ENCODE measurements at regions not wholly inside any gene's neighbourhood (a gene's known extent, or its start where the extent isn't known, plus 50 kb on each side); places are given as distances from the start of the nearest gene placed in this dataset.

- DNase-seq, result no peak
- no peaks in the 10 kb centered on the region for H3K36me3 ChIP-seq (ENCODE audit: control insufficient read depth, insufficient read depth, low read length)
- no peak for TF ChIP-seq CTCF (conservative IDR thresholded peaks at IDR 0.05)
- H3K27ac Mint-ChIP-seq, result no peak overlapping the region
- no peak overlapping the region for H3K4me3 Mint-ChIP-seq
- no peaks in the 10 kb centered on the region for H3K27me3 Mint-ChIP-seq (ENCODE audit: insufficient read depth)
- H3K9ac ChIP-seq (ENCODE audit: extremely low read depth, low read length, poor library complexity, severe bottlenecking), result no peak overlapping the region
- no peak overlapping the region for H3K27ac ChIP-seq (ENCODE audit: low read depth, low read length)
- no peaks in the 10 kb centered on the region for H3K9me3 Mint-ChIP-seq
- no peak overlapping the region for H3K4me3 ChIP-seq (ENCODE audit: low read length)
- H3K4me1 ChIP-seq (ENCODE audit: control insufficient read depth, insufficient read depth, low read length), result no peaks in the 10 kb centered on the region
- H3K36me3 Mint-ChIP-seq (ENCODE audit: low read depth), result no peaks in the 10 kb centered on the region
- H3K4me1 Mint-ChIP-seq, result peaks cover 3% of the 10 kb centered on the region
- H3K27me3 ChIP-seq (ENCODE audit: control insufficient read depth, insufficient read depth, low read length, poor library complexity, severe bottlenecking), result no peaks in the 10 kb centered on the region
- H3K9me3 ChIP-seq (ENCODE audit: control insufficient read depth, low read length), result no peaks in the 10 kb centered on the region
Observed at GRCh38 chr14:58876608-58877007, 238.8 kb downstream of the DACT1 start.

- Histone ChIP-seq H3K36me3 (ENCODE audit: control insufficient read depth, insufficient read depth, low read length) (no peaks in the 10 kb centered on the region), H3K27ac (ENCODE audit: low read depth, low read length) (no peak overlapping the region), H3K4me3 (ENCODE audit: low read length) (no peak overlapping the region), H3K4me1 (ENCODE audit: control insufficient read depth, insufficient read depth, low read length) (no peaks in the 10 kb centered on the region), H3K9ac (ENCODE audit: extremely low read depth, low read length, poor library complexity, severe bottlenecking) (no peak overlapping the region), H3K27me3 (ENCODE audit: control insufficient read depth, insufficient read depth, low read length, poor library complexity, severe bottlenecking) (no peaks in the 10 kb centered on the region), H3K9me3 (ENCODE audit: control insufficient read depth, low read length) (no peaks in the 10 kb centered on the region)
- Mint-ChIP-seq H3K9me3 (no peaks in the 10 kb centered on the region), H3K4me3 (no peak overlapping the region), H3K4me1 (no peaks in the 10 kb centered on the region), H3K27me3 (ENCODE audit: insufficient read depth) (no peaks in the 10 kb centered on the region), H3K36me3 (ENCODE audit: low read depth) (no peaks in the 10 kb centered on the region), H3K27ac (no peak overlapping the region)
- no peak for TF ChIP-seq CTCF (conservative IDR thresholded peaks at IDR 0.05)
- DNase-seq, result no peak
- 87 to 93% methylated on average over 2 of the region's 2 CpGs for WGBS, 2 experiments (ENCODE audit: insufficient coverage in 1 of 2, insufficient read length in 1 of 2)
Observed at GRCh38 chr14:58878439-58879139, 240.8 kb downstream of the DACT1 start.

DNA sequence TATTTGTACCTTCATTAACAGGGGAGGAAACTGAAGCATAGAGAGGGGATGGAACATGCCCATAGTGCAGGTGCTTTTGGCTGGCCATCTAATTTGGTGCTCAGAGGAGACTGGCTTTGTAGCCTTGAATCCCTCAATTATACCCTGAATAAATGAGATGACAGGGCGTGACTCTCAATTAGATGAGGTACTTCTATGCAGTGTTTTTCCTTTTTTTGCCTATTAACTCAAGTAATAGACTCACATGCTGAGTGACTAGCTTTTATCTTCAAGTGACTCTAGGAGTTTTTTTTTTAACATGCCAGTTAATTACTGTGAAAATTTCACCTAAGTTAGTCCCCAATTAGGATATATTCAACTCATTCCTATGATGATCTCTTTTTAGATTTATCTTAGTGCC, 243.7 kb downstream of the DACT1 start:
- H3K9ac ChIP-seq (ENCODE audit: extremely low read depth, low read length, poor library complexity, severe bottlenecking), result no peak overlapping the region
- no peaks in the 10 kb centered on the region for H3K4me1 ChIP-seq (ENCODE audit: control insufficient read depth, insufficient read depth, low read length)
- H3K27ac ChIP-seq (ENCODE audit: low read depth, low read length), result no peak overlapping the region
- H3K27ac Mint-ChIP-seq, result no peak overlapping the region
- no peaks in the 10 kb centered on the region for H3K27me3 ChIP-seq (ENCODE audit: control insufficient read depth, insufficient read depth, low read length, poor library complexity, severe bottlenecking)
- H3K4me3 Mint-ChIP-seq, result no peak overlapping the region
- H3K36me3 Mint-ChIP-seq (ENCODE audit: low read depth), result no peaks in the 10 kb centered on the region
- 88% methylated on average over 1 of the region's 1 CpG; no CpG with 5 or more reads in 1 of the 2 experiments for WGBS, 2 experiments (ENCODE audit: insufficient coverage in 1 of 2, insufficient read length in 1 of 2)
- peaks cover under 1% of the 10 kb centered on the region for H3K27me3 Mint-ChIP-seq (ENCODE audit: insufficient read depth)
- no peaks in the 10 kb centered on the region for H3K4me1 Mint-ChIP-seq
- no peaks in the 10 kb centered on the region for H3K9me3 ChIP-seq (ENCODE audit: control insufficient read depth, low read length)
- no peaks in the 10 kb centered on the region for H3K9me3 Mint-ChIP-seq
- no peak overlapping the region for H3K4me3 ChIP-seq (ENCODE audit: low read length)
- TF ChIP-seq CTCF (conservative IDR thresholded peaks at IDR 0.05), result no peak
- no peak for DNase-seq
- H3K36me3 ChIP-seq (ENCODE audit: control insufficient read depth, insufficient read depth, low read length), result no peaks in the 10 kb centered on the region

Data from endodermal cell (in vitro differentiated cells).